Neural crest cell (in vitro differentiated cells): ENCODE measurements at regions not wholly inside any gene's neighbourhood (a gene's known extent, or its start where the extent isn't known, plus 50 kb on each side); places are given as distances from the start of the nearest gene placed in this dataset.

Source experiments
- DNase-seq: peaks from one replicate; pipeline ENCODE4 v3.0.0; 2021; ENCODE audit warnings: low read depth, mixed read lengths, low spot score
- H3K27ac Mint-ChIP-seq: one replicate; pipeline ENCODE4 v1.8.0; 2021; ENCODE audit warnings: mild to moderate bottlenecking, mixed read lengths; ENCODE audit not compliant: unreplicated experiment
- H3K27me3 Mint-ChIP-seq: 2 replicates; pipeline ENCODE4 v1.8.0; 2021; ENCODE audit warnings: low read depth, mild to moderate bottlenecking, mixed read lengths
- H3K36me3 Mint-ChIP-seq: 2 replicates; pipeline ENCODE4 v1.8.0; 2021; ENCODE audit warnings: low read depth, mild to moderate bottlenecking, mixed read lengths
- H3K4me1 Mint-ChIP-seq: 2 replicates; pipeline ENCODE4 v1.8.0; 2021; ENCODE audit warnings: mixed read lengths
- H3K4me3 Mint-ChIP-seq: one replicate; pipeline ENCODE4 v1.8.0; 2021; ENCODE audit warnings: mild to moderate bottlenecking, mixed read lengths
- H3K9me3 Mint-ChIP-seq: 2 replicates; pipeline ENCODE4 v1.8.0; 2021; ENCODE audit warnings: mixed read lengths
- CTCF ChIP-seq: fragments of 200-600 bp; sonication (generic); conservative IDR thresholded peaks from 2 replicates; pipeline ENCODE4 v1.5.0; 2021; ENCODE audit warnings: antibody characterized with exemption, mild to moderate bottlenecking

- H3K36me3 Mint-ChIP-seq = no peaks in the 10 kb centered on the region
- no peaks in the 10 kb centered on the region for H3K4me1 Mint-ChIP-seq
- no peak overlapping the region for H3K27ac Mint-ChIP-seq
- peaks cover 3% of the 10 kb centered on the region for H3K9me3 Mint-ChIP-seq
- H3K4me3 Mint-ChIP-seq = no peak overlapping the region
- DNase-seq = no peak
- no peak for TF ChIP-seq CTCF
- H3K27me3 Mint-ChIP-seq = peaks cover 15% of the 10 kb centered on the region
Observed at GRCh38 chr12:127267128-127267527, 999.8 kb upstream of the TMEM132C start.

GRCh38 chr12:127268213-127268612 lies 998.8 kb upstream of the TMEM132C start:
- peaks cover 15% of the 10 kb centered on the region for H3K27me3 Mint-ChIP-seq
- TF ChIP-seq CTCF = no peak
- no peak for DNase-seq
- H3K9me3 Mint-ChIP-seq = peaks cover 3% of the 10 kb centered on the region
- no peaks in the 10 kb centered on the region for H3K4me1 Mint-ChIP-seq
- H3K4me3 Mint-ChIP-seq = no peak overlapping the region
- no peak overlapping the region for H3K27ac Mint-ChIP-seq
- H3K36me3 Mint-ChIP-seq = no peaks in the 10 kb centered on the region

- no peak for TF ChIP-seq CTCF
- Mint-ChIP-seq H3K27ac (no peak overlapping the region), H3K27me3 (peaks cover 15% of the 10 kb centered on the region), H3K4me3 (no peak overlapping the region), H3K36me3 (no peaks in the 10 kb centered on the region), H3K4me1 (no peaks in the 10 kb centered on the region), H3K9me3 (no peaks in the 10 kb centered on the region)
- DNase-seq = no peak
Observed at GRCh38 chr12:127268706-127269425, 998.1 kb upstream of the TMEM132C start.

- TF ChIP-seq CTCF = no peak
- Mint-ChIP-seq H3K4me1 (no peaks in the 10 kb centered on the region), H3K9me3 (no peaks in the 10 kb centered on the region), H3K4me3 (no peak overlapping the region), H3K27ac (no peak overlapping the region), H3K27me3 (peaks cover 25% of the 10 kb centered on the region), H3K36me3 (no peaks in the 10 kb centered on the region)
- no peak for DNase-seq
Observed at GRCh38 chr12:127270193-127270592, 996.8 kb upstream of the TMEM132C start.

- no peak overlapping the region for H3K4me3 Mint-ChIP-seq
- no peak for TF ChIP-seq CTCF
- no peaks in the 10 kb centered on the region for H3K9me3 Mint-ChIP-seq
- no peaks in the 10 kb centered on the region for H3K36me3 Mint-ChIP-seq
- no peak for DNase-seq
- no peaks in the 10 kb centered on the region for H3K4me1 Mint-ChIP-seq
- no peak overlapping the region for H3K27ac Mint-ChIP-seq
- peaks cover 29% of the 10 kb centered on the region for H3K27me3 Mint-ChIP-seq
Observed at GRCh38 chr12:127271776-127272175, 995.2 kb upstream of the TMEM132C start.
